ENCODE measurements at regions not wholly inside any gene's neighbourhood (a gene's known extent, or its start where the extent isn't known, plus 50 kb on each side); places are given as distances from the start of the nearest gene placed in this dataset.

DNA sequence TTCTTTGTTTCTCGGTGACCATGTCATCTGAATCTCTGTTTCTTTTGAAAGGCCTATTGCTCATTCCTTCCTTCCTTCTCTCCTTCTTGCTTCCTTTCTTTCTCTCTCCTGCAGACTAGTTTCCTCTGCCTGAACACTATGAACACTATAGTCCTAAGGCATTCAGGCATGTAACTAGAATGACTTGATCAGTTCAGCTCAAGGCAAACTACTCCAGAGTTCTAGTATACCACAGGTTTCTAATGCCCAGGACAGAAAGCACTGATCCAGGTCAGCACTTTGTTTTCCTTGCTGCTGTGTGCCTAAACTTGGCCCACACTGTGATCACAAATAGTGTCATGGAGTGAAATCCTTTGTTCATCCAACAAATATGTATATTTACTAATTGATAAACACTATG is 324.1 kb upstream of the GJE1 start:
- TF ChIP-seq, protein P1, sequence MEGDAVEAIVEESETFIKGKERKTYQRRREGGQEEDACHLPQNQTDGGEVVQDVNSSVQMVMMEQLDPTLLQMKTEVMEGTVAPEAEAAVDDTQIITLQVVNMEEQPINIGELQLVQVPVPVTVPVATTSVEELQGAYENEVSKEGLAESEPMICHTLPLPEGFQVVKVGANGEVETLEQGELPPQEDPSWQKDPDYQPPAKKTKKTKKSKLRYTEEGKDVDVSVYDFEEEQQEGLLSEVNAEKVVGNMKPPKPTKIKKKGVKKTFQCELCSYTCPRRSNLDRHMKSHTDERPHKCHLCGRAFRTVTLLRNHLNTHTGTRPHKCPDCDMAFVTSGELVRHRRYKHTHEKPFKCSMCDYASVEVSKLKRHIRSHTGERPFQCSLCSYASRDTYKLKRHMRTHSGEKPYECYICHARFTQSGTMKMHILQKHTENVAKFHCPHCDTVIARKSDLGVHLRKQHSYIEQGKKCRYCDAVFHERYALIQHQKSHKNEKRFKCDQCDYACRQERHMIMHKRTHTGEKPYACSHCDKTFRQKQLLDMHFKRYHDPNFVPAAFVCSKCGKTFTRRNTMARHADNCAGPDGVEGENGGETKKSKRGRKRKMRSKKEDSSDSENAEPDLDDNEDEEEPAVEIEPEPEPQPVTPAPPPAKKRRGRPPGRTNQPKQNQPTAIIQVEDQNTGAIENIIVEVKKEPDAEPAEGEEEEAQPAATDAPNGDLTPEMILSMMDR (IDR thresholded peaks at IDR 0.05; ENCODE audit: poor library complexity): no peak
- no peak for TF ChIP-seq EZH2phosphoT487 (IDR thresholded peaks at IDR 0.05; ENCODE audit: low read depth, severe bottlenecking, unreplicated experiment)

Measured in hepatocyte (in vitro differentiated cells).